Adrenal gland (tissue), 9 donors: ENCODE measurements at regions not wholly inside any gene's neighbourhood (a gene's known extent, or its start where the extent isn't known, plus 50 kb on each side); places are given as distances from the start of the nearest gene placed in this dataset.

Experiments
- DNase-seq, 7 donors: peaks; one replicate each; pipeline ENCODE4 v3.0.0-alpha.2; 2019 to 2020
- H3K27ac ChIP-seq, 5 donors: fragments of 200-600 bp; sonication (generic) in 4 of 5; 1 replicate in 3 of 5; 2 replicates in 2 of 5; pipeline versions ENCODE4 v1.5.1 to v1.8.0; 2016 to 2020; ENCODE audit warnings: mild to moderate bottlenecking in 1 of 5
- H3K27me3 ChIP-seq: fragments of 200-600 bp; 2 replicates; pipeline ENCODE4 v1.8.0; 2021
- H3K36me3 ChIP-seq, 2 donors: fragments of 200-600 bp; replicated peaks in 1 of 2; 1 replicate in 1 of 2; 2 replicates in 1 of 2; pipeline versions ENCODE4 v1.5.1 to v1.8.0; 2018 to 2022
- H3K4me1 ChIP-seq, 2 donors: fragments of 200-600 bp; replicated peaks in 1 of 2; 1 replicate in 1 of 2; 2 replicates in 1 of 2; pipeline versions ENCODE4 v1.5.1 to v1.8.0; 2018 to 2021
- H3K4me3 ChIP-seq, 4 donors: fragments of 200-600 bp; sonication (generic) in 3 of 4; one replicate each; pipeline ENCODE4 v1.5.1; 2016 to 2018
- H3K9me3 ChIP-seq, 3 donors: fragments of 200-600 bp; sonication (generic) in 1 of 3; replicated peaks in 1 of 3; 1 replicate in 2 of 3; 2 replicates in 1 of 3; pipeline versions ENCODE4 v1.5.1 to v1.8.0; 2016 to 2021
- POLR2A ChIP-seq, 2 donors: fragments of 450-650 bp; IDR thresholded peaks; one replicate each; pipeline ENCODE4 v1.6.1; 2017; ENCODE audit warnings: antibody characterized with exemption in 2 of 2, mild to moderate bottlenecking in 2 of 2, moderate library complexity in 1 of 2
- WGBS, 4 donors: extraction: QIAGEN DNeasy Blood & Tissue Kit in 2 of 4; methylation state at CpG; one replicate each; pipeline versions ENCODE4 v1.1.5 to v1.1.7; 2013 to 2017; 5-methylcytosine and 5-hydroxymethylcytosine counted together
- intact Hi-C, 2 donors: fragments of 100-400 bp; cut with DNase I; formaldehyde crosslinking; loops; one replicate each; pipeline versions ENCODE4 v1.14.1 to v1.15.0; 2022 to 2023
- TF ChIP-seq, protein P1 (sequence below), 6 experiments: fragments of 450-650 bp in 4 of 6; fragments of 200-600 bp in 2 of 6; sonication (generic) in 1 of 6; IDR thresholded peaks; 1 replicate in 5 of 6; 2 replicates in 1 of 6; pipeline versions ENCODE4 v1.5.1 to v1.8.0; 2016 to 2021; ENCODE audit warnings: antibody characterized with exemption in 6 of 6, mild to moderate bottlenecking in 2 of 6, moderate library complexity in 1 of 6
- donor health status: healthy with polysubstance abuse.
- donor health status: Bipolar disorder and iron deficiency.
- donor health status: DM: yes; HTN: yes; CAD: no.
- donor health status: DM: no; HTN: no; CAD: no.
- donor health status: DM: no; HTN: no; CAD: no.

DNA sequence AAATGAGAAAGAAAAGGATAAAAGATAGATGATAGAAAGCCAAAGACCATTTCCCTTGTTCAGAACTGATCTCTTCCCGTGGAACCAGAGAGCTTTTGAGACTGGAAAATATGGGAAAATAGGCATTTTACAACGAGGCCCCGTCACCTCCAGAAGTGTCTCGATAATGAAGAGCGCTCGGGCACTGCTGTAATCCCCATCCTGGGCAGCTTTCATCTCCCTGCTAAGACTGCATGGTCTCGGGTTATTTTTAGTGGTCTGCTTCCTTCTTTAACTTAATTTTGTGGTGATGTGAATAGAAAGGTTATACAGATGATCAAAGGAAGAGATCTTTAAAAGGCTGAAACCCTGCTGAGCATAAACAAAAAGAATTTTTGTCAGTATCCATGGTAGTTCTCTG lies 176.6 kb downstream of the METTL4 start:
- Histone ChIP-seq H3K27me3 (no peaks in the 10 kb centered on the region), H3K4me1 (no peaks in the 10 kb centered on the region), H3K36me3 (no peaks in the 10 kb centered on the region), H3K9me3 (no peaks in the 10 kb centered on the region), H3K4me3 (no peak overlapping the region), H3K27ac (no peak overlapping the region)
- no peak for TF ChIP-seq POLR2A (IDR thresholded peaks at IDR 0.05)
- TF ChIP-seq, protein P1, sequence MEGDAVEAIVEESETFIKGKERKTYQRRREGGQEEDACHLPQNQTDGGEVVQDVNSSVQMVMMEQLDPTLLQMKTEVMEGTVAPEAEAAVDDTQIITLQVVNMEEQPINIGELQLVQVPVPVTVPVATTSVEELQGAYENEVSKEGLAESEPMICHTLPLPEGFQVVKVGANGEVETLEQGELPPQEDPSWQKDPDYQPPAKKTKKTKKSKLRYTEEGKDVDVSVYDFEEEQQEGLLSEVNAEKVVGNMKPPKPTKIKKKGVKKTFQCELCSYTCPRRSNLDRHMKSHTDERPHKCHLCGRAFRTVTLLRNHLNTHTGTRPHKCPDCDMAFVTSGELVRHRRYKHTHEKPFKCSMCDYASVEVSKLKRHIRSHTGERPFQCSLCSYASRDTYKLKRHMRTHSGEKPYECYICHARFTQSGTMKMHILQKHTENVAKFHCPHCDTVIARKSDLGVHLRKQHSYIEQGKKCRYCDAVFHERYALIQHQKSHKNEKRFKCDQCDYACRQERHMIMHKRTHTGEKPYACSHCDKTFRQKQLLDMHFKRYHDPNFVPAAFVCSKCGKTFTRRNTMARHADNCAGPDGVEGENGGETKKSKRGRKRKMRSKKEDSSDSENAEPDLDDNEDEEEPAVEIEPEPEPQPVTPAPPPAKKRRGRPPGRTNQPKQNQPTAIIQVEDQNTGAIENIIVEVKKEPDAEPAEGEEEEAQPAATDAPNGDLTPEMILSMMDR (IDR thresholded peaks at IDR 0.05), result no peak
- intact Hi-C loops, result no loop called here
- 75 to 84% (median 77%) methylated on average over 7 of the region's 7 CpGs for WGBS, 4 donors
- DNase-seq, result no peak

DNA sequence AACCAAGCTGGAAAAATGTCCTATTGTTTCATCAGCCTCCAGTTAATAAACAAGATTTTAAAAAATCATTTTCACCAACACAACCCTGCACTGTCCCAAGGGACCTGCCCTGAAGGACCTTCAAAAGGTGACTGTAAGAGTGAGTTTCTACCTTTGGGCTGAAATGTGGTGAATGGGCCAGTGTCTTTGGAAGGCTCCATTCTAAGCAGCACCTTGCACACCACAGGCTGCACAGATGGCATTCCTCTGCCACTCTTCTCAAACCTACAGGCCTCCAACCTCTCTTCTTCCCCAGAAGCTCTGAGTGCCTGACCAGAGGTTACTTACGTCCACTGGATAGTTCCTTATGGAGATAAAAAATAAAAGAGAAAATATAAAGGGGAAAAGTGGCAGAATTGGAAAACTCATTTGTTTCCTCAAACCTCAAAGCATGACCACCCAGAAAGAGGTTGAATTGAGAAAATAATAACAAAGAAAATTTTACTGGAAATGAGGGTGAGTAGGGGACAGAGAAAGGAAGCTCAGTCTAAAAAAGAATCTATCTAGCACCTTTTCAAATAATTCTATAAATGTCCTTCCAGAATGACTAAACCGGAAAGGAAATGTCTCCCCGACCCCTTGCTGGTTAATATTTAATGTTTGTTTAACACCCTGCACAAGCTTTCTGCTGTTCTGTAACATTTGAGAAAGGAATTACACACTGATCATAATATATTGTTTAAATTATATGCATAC lies 175.7 kb downstream of the METTL4 start:
- no peak overlapping the region for H3K4me3 ChIP-seq
- WGBS, 4 donors, result 53 to 63% (median 58%) methylated on average over 3 of the region's 3 CpGs
- no peaks in the 10 kb centered on the region for H3K27me3 ChIP-seq
- no peak overlapping the region for H3K27ac ChIP-seq
- no peaks in the 10 kb centered on the region for H3K36me3 ChIP-seq
- intact Hi-C loops, result no loop called here
- no peak for DNase-seq
- no peaks in the 10 kb centered on the region for H3K4me1 ChIP-seq
- H3K9me3 ChIP-seq, result no peaks in the 10 kb centered on the region
- TF ChIP-seq, protein P1 (IDR thresholded peaks at IDR 0.05), result no peak
- TF ChIP-seq POLR2A (IDR thresholded peaks at IDR 0.05), result no peak

DNA sequence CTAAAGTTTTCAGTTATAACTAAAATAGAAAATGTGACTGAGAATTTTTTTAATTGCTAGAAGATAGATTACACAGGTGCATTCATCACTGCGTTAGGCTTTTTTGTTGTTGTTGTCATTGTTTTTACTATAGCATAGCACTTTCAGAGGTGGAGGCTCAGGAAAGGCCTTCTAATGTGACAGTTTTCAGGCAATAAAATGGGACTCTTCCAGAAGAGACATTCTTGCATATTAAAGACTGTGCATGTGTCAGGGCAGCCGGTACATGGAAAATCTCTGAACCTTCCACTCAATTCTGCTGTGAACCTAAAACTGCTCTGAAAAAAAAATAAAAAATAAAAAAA lies 175.2 kb downstream of the METTL4 start:
- no peaks in the 10 kb centered on the region for H3K27me3 ChIP-seq
- TF ChIP-seq, protein P1 (IDR thresholded peaks at IDR 0.05), result no peak
- no peak for TF ChIP-seq POLR2A (IDR thresholded peaks at IDR 0.05)
- no peak for DNase-seq
- H3K9me3 ChIP-seq, result no peaks in the 10 kb centered on the region
- H3K27ac ChIP-seq, result no peak overlapping the region
- intact Hi-C loops, result no loop called here
- no peak overlapping the region for H3K4me3 ChIP-seq
- H3K36me3 ChIP-seq, result no peaks in the 10 kb centered on the region
- H3K4me1 ChIP-seq, result no peaks in the 10 kb centered on the region
- 71 to 77% (median 74%) methylated on average over 2 of the region's 2 CpGs for WGBS, 4 donors

DNA sequence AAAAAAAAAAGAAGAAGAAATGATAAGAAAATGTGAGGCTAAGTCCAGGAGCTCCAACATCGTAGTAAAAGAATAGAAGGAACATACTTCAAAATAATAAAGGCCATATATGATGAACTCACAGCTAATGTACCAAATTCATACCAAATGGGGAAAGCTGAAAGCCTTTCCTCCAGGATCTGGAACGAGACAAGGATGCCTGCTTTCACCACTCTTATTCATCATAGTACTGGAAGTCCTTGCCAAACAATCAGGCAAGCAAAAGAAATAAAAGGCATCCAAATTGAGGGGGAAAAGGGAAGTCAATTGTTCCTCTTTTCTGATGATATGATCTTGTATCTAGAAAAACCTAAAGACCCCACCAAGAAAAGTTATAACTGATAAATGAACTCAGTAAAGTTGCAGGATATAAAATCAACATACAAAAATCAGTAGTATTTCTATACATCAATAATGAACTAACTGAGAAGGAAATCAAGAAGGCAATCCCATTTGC lies 170.6 kb downstream of the METTL4 start:
- TF ChIP-seq, protein P1 (IDR thresholded peaks at IDR 0.05), result no peak
- TF ChIP-seq POLR2A (IDR thresholded peaks at IDR 0.05), result no peak
- intact Hi-C loops, result no loop called here
- no peaks in the 10 kb centered on the region for H3K36me3 ChIP-seq
- no peak for DNase-seq
- H3K27me3 ChIP-seq, result no peaks in the 10 kb centered on the region
- no peak overlapping the region for H3K4me3 ChIP-seq
- no peak overlapping the region for H3K27ac ChIP-seq
- no peaks in the 10 kb centered on the region for H3K4me1 ChIP-seq
- no peaks in the 10 kb centered on the region for H3K9me3 ChIP-seq
- WGBS, 4 donors, result 54 to 67% (median 62%) methylated on average over 2 of the region's 2 CpGs
